Natural killer cell (primary cell): ENCODE measurements at regions not wholly inside any gene's neighbourhood (a gene's known extent, or its start where the extent isn't known, plus 50 kb on each side); places are given as distances from the start of the nearest gene placed in this dataset.

Source experiments
- ATAC-seq, 3 donors: fragments of 150-1000 bp in 2 of 3; fragments of 200-7000 bp in 1 of 3; cut with Tn5 transposase; 1 replicate in 1 of 3; 2 replicates in 2 of 3; pipeline ENCODE4 v1.10.0; 2021; ENCODE audit warnings: mild to moderate bottlenecking in 2 of 3, moderate library complexity in 2 of 3
- DNase-seq, 2 donors: peaks; one replicate each; pipeline versions ENCODE4 v3.0.0 to v3.0.0-alpha.2; 2013 to 2021; ENCODE audit warnings: mixed read lengths in 1 of 2
- H3K27ac ChIP-seq: one replicate; pipeline ENCODE4 v1.5.1; 2013; ENCODE audit warnings: mild to moderate bottlenecking, low read length
- H3K27me3 ChIP-seq: one replicate; pipeline ENCODE4 v1.6.1; 2013; ENCODE audit warnings: low read length; ENCODE audit not compliant: control insufficient read depth, insufficient read depth
- H3K36me3 ChIP-seq: one replicate; pipeline ENCODE4 v1.6.1; 2013; ENCODE audit warnings: low read length; ENCODE audit not compliant: control insufficient read depth, insufficient read depth
- H3K4me1 ChIP-seq: one replicate; pipeline ENCODE4 v1.6.1; 2013; ENCODE audit warnings: low read length; ENCODE audit not compliant: control insufficient read depth, insufficient read depth
- H3K4me3 ChIP-seq: one replicate; pipeline ENCODE4 v1.5.1; 2013; ENCODE audit warnings: low read length
- H3K9me3 ChIP-seq: one replicate; pipeline ENCODE4 v1.6.1; 2013; ENCODE audit warnings: low read length; ENCODE audit not compliant: control insufficient read depth, insufficient read depth
- H3K27ac Mint-ChIP-seq, 2 donors: one replicate each; pipeline ENCODE4 v1.8.0; 2022; ENCODE audit warnings: mild to moderate bottlenecking in 2 of 2, mixed read lengths in 2 of 2, moderate library complexity in 1 of 2
- H3K27me3 Mint-ChIP-seq, 2 donors: one replicate each; pipeline ENCODE4 v1.8.0; 2022; ENCODE audit warnings: low read depth in 2 of 2, mixed read lengths in 2 of 2
- H3K36me3 Mint-ChIP-seq: one replicate; pipeline ENCODE4 v1.8.0; 2022; ENCODE audit warnings: mixed read lengths
- H3K4me1 Mint-ChIP-seq, 2 donors: one replicate each; pipeline ENCODE4 v1.8.0; 2022; ENCODE audit warnings: mixed read lengths in 2 of 2
- H3K4me3 Mint-ChIP-seq: one replicate; pipeline ENCODE4 v1.8.0; 2022; ENCODE audit warnings: mild to moderate bottlenecking, moderate library complexity, mixed read lengths
- H3K9me3 Mint-ChIP-seq, 2 donors: one replicate each; pipeline ENCODE4 v1.8.0; 2022; ENCODE audit warnings: mixed read lengths in 2 of 2
- CTCF ChIP-seq: fragments of 200-600 bp; IDR thresholded peaks from one replicate; pipeline ENCODE4 v1.8.0; 2022; ENCODE audit warnings: antibody characterized with exemption
- WGBS: methylation state at CpG from one replicate; pipeline ENCODE4 v1.1.7; 2013; ENCODE audit warnings: missing lambda C conversion rate; ENCODE audit not compliant: insufficient coverage; 5-methylcytosine and 5-hydroxymethylcytosine counted together
- intact Hi-C: fragments of 100-400 bp; cut with micrococcal nuclease; formaldehyde crosslinking; loops from one replicate; pipeline ENCODE4 v1.14.2; 2022

GRCh38 chr12:68478516-68479260 lies 132.0 kb upstream of the RAP1B start:
- no peak overlapping the region for H3K27ac ChIP-seq
- intact Hi-C loops = no loop called here
- Mint-ChIP-seq H3K9me3 (no peaks in the 10 kb centered on the region), H3K27me3 (no peaks in the 10 kb centered on the region), H3K27ac (no peak overlapping the region), H3K36me3 (no peaks in the 10 kb centered on the region), H3K4me1 (peaks cover 34 to 38% of the 10 kb centered on the region in 2 donors), H3K4me3 (no peak overlapping the region)
- no peak for TF ChIP-seq CTCF
- H3K9me3 ChIP-seq = no peaks in the 10 kb centered on the region
- DNase-seq = no peak
- H3K27me3 ChIP-seq = no peaks in the 10 kb centered on the region
- 100% methylated on average over 1 of the region's 1 CpG for WGBS
- ATAC-seq = no peak
- no peak overlapping the region for H3K4me3 ChIP-seq
- peaks cover 13% of the 10 kb centered on the region for H3K4me1 ChIP-seq
- H3K36me3 ChIP-seq = no peaks in the 10 kb centered on the region

GRCh38 chr12:68479261-68479895 lies 131.3 kb upstream of the RAP1B start:
- Mint-ChIP-seq H3K27me3 (no peaks in the 10 kb centered on the region), H3K4me1 (peaks cover 35 to 40% of the 10 kb centered on the region in 2 donors), H3K9me3 (no peaks in the 10 kb centered on the region), H3K27ac (no peak overlapping the region), H3K36me3 (no peaks in the 10 kb centered on the region), H3K4me3 (no peak overlapping the region)
- no peak for DNase-seq
- ATAC-seq = no peak
- intact Hi-C loops = no loop called here
- TF ChIP-seq CTCF = no peak
- Histone ChIP-seq H3K9me3 (no peaks in the 10 kb centered on the region), H3K4me1 (peaks cover 13% of the 10 kb centered on the region), H3K4me3 (no peak overlapping the region), H3K27me3 (no peaks in the 10 kb centered on the region), H3K36me3 (no peaks in the 10 kb centered on the region), H3K27ac (no peak overlapping the region)
- 96% methylated on average over 3 of the region's 4 CpGs for WGBS

GRCh38 chr12:68479896-68480291 lies 130.8 kb upstream of the RAP1B start:
- Histone ChIP-seq H3K27ac (no peak overlapping the region), H3K9me3 (no peaks in the 10 kb centered on the region), H3K27me3 (no peaks in the 10 kb centered on the region), H3K4me1 (peaks cover 13% of the 10 kb centered on the region), H3K36me3 (no peaks in the 10 kb centered on the region), H3K4me3 (no peak overlapping the region)
- Mint-ChIP-seq H3K27ac (no peak overlapping the region), H3K9me3 (no peaks in the 10 kb centered on the region), H3K4me3 (no peak overlapping the region), H3K4me1 (peaks cover 35 to 40% of the 10 kb centered on the region in 2 donors), H3K36me3 (no peaks in the 10 kb centered on the region), H3K27me3 (no peaks in the 10 kb centered on the region)
- TF ChIP-seq CTCF = no peak
- ATAC-seq (no peak), DNase-seq (no peak)
- 100% methylated on average over 2 of the region's 2 CpGs for WGBS
- intact Hi-C loops = loop anchor here (5.0 kb wide), 3 partner anchors 33 to 113 kb away; no protein-coding TSS in a partner anchor
